ENCODE measurements at regions not wholly inside any gene's neighbourhood (a gene's known extent, or its start where the extent isn't known, plus 50 kb on each side); places are given as distances from the start of the nearest gene placed in this dataset.
"Not testable (repeated sequence)": the region's sequence is repeated elsewhere in the genome, so short reads cannot be mapped to it uniquely, and the experiment has no call there.

DNA sequence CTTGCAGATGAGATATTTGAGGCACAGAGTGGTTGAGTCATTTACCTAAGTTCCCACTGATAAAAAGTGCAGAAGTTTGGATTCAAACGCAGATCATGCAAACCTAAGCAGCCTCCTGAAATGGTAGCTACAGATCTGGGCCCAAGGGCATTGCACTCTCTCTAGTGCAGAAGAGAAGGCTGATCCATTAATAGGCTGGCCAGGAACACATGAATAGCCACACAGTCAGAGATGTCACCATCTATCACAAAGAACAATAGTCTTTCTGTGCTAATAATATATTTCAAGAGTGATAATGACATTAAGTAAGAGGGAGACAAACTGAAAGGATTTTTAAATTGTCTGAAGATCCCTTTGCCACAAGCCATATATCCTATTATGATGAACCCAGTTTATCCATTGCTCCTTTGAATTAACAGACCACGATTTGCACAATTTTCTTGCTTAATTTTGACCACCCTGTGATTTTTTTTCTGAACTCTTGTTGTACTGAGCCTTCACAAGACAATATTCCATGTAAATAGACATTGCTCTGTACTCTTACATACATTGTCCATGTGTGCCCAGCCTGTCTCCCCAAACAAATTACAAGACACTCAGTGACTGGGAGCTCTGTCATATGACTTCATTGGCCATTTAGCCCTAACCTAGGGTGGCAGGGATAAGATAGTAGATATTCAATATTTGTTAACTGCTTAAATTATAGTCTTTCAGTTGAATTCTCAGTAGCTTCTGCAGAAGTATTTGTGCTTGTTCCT lies 112.4 kb upstream of the RBPJ start:
- no peak for DNase-seq (ENCODE audit: low read depth in 2 of 2)

DNA sequence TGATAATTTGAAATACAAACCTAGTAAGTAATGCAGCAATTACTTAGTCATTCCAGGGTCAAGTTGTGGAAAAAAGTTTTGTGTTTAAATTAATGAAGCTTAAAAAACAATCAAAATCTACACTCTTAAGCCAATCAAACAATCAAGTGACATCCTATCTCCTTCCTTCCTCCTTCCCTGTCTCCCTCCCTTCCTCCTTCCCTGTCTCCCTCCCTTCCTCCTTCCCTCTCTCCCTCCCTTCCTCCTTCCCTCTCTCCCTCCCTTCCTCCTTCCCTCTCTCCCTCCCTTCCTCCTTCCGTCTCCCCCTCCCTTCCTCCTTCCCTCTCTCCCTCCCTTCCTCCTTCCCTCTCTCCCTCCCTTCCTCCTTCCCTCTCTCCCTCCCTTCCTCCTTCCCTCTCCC lies 111.4 kb upstream of the RBPJ start:
- DNase-seq (ENCODE audit: low read depth in 2 of 2) = not testable (repeated sequence)

- no peak for DNase-seq (ENCODE audit: low read depth in 2 of 2)
Measured at GRCh38 chr4:26212528-26212927, 108.3 kb upstream of the RBPJ start.

DNA sequence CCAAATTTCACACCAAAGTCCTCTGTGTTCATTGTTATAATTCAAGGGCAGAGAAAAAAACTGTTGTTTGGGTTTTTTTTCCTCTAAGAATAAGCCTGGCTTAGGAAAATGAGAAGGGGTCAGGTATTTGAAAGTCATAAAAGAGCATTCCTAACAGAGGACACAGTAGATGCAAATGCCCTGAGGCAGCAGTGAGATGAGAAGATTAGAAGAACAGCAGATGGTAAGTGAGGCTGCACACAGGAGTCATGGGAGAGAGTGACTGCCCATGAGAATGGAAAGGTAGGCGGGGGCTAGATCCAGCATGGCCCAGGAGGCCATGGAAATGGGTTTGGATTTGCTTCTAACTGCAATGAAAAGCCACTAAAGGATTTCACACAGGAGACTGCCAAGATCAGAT lies 107.5 kb upstream of the RBPJ start:
- no peak for DNase-seq (ENCODE audit: low read depth in 2 of 2)

DNA sequence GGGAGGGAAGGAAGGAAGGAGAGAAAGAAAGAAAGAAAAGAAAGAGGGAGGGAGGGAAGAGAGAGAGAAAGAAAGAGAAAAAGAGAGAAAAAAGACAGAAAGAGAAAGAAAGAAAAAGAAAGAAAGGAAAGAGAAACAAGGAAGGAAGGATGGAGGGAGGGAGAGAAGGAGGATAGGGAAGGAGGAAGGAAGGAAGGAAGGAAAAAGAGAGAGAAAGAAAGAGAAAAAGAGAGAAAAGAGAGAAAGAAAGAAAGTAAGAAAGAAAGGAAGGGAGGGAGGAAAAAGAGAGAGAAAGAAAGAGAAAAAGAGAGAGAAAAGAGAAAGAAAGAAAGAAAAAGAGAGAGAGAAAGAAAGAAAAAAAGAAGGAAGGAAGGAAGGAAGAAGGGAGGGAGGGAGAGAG lies 105.8 kb upstream of the RBPJ start:
- no peak for DNase-seq (ENCODE audit: low read depth in 2 of 2)

DNA sequence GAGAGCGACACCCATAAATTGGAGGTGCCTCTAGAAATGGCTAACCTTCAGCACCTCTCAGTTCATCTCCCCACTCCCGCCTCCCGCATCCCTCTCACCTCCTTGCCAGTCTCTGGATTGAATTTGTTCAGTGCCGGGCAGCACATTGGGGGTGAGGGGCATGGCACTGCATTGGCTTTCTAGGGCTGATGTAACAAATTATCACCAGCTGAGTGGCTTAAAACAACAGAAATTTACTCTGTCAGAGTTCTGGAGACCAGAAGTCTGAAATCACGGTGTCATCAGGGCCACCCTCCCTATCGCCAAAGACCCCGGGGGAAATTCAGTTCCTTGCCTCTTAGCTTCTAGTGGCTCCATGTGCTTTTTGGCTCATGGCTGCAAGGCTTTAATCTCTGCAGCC lies 105.1 kb upstream of the RBPJ start:
- DNase-seq (ENCODE audit: low read depth in 2 of 2) = no peak

DNA sequence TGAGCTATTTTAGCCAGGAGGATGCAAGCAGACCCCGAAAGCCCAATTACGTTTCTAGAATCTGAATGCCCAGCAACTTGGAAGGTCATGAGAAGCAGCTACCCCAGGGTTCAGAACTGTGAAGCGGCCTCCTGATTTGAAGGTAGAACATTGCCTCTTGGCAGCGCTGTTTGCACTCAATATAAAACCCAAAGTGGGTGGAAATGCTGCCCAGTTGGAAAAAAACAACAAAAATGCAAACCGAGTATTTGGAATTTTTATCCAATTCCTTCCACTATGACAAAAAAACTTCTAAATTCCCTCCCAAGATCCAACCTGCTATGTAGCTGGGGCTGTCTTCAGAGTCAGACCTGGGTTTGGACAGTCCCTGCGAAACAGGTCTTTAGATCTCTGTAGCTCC lies 103.3 kb upstream of the RBPJ start:
- DNase-seq (ENCODE audit: low read depth in 2 of 2) = no peak

GRCh38 chr4:26217961-26218676 lies 102.7 kb upstream of the RBPJ start:
- no peak for DNase-seq (ENCODE audit: low read depth in 2 of 2)

- no peak for DNase-seq (ENCODE audit: low read depth in 2 of 2)
Measured at GRCh38 chr4:26218677-26219605, 101.9 kb upstream of the RBPJ start.

DNA sequence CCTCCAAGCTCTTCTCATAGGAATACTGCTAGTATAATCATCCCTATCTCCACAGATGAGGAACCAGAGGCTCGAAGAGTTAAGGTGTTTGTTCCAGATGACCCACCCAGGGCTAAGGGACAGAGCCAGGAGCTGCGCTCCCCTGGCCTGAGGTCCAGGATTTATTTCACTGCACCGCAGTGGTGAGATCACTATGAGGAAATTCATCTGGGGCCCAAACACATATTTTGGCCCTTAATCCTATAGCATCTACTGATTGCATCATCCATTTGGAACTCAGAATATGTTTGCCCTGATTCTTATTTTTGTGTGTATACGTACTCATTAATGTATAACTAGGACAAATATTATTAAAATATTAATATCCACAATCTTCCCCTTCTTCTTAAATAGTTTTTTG lies 100.1 kb upstream of the RBPJ start:
- DNase-seq (ENCODE audit: low read depth in 2 of 2) = no peak

DNA sequence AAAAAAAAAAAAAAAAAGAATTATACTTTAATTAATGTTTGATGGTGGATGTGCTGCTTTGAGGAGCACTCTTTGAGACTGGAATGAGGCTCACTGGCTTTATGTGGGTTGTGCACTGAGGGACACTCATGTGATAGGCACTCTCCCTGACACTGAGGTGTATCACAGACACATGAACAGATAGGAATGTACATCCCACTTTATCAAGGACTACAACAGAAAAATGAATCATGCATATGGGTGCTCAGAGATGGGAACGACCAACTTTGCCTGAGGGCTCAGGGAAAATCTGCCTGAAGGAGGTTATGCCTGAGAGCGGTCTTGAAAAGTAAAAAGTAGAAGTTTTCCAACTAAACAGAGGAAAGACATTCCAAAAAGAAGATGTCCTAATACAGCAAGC lies 97.7 kb upstream of the RBPJ start:
- DNase-seq (ENCODE audit: low read depth in 2 of 2) = no peak

DNA sequence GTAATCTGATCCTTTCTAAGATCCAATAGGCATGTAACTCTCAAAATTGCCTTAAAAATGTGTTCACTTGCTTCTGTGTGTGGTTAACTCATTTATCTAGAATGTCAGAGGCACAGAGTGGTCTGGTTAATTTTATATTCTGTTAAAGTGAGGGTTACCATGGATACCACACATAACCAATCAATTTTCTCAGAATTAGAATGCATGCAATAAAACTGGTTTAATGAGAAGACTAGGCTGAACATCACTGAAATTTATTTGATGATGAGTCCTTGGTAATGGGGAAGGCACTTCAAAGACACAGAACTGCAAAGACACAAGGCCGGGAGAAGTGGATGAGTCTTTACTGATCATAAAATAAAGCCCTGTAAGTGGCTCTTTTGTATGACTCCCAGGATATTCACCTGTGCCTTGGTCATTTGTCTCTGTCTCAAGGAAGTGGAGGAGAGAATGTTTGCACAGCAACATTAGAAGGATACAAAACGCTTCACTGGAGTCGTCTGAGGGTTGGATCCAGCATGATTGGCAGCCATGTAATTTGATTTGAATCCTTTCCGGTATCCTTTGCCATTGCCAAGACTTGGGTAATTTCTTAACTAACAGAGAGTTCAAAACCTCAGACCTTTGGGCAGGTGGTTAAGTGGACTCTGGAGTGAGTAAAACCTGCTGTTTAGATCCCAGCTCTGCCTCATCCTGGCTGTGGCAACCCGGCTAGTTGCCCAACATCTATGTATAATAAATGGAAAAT lies 94.0 kb upstream of the RBPJ start:
- no peak for DNase-seq (ENCODE audit: low read depth in 2 of 2)

GRCh38 chr4:26227601-26228229 lies 93.1 kb upstream of the RBPJ start:
- no peak for DNase-seq (ENCODE audit: low read depth in 2 of 2)

- DNase-seq (ENCODE audit: low read depth in 2 of 2) = no peak
Measured at GRCh38 chr4:26228883-26229282, 91.9 kb upstream of the RBPJ start.

DNA sequence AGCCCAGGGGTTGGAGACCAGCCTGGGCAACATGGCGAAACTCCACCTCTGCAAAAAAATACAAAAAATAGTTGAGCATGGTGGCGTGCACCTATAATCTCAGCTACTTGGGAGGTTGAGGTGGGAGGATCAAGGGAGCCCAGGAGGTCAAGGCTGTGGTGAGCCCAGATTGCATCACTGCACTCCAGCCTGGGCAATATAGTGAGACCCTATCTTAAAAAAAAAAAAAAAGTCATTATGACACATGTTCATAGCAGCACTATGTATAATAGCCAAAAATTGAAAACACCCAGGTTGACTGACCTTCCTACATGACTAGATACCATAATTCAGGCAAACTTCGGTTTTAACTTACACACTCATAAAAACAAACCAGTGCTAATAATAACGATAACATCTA lies 90.8 kb upstream of the RBPJ start:
- no peak for DNase-seq (ENCODE audit: low read depth in 2 of 2)

GRCh38 chr4:26233350-26233749 lies 87.5 kb upstream of the RBPJ start:
- DNase-seq (ENCODE audit: low read depth in 2 of 2) = no peak

- no peak for DNase-seq (ENCODE audit: low read depth in 2 of 2)
Measured at GRCh38 chr4:26235500-26235899, 85.3 kb upstream of the RBPJ start.

DNA sequence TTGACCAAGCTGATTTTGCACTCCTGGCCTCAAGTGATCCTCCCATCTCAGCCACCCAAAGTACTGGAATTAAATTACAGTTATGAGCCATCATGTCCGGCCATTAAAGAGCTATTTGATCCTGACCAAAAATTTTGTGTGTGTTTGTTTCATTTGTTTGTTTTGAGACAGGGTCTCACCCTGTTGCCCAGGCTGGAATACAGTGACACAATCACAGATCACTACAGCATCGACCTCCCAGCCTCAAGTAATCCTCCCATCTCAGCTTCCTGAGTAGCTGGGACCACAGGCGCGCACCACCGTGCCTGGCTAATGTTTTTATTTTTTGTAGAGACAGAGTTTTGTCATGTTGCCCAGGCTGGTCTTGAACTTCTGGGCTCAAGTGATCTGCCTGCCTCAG lies 82.9 kb upstream of the RBPJ start:
- DNase-seq (ENCODE audit: low read depth in 2 of 2) = no peak

DNA sequence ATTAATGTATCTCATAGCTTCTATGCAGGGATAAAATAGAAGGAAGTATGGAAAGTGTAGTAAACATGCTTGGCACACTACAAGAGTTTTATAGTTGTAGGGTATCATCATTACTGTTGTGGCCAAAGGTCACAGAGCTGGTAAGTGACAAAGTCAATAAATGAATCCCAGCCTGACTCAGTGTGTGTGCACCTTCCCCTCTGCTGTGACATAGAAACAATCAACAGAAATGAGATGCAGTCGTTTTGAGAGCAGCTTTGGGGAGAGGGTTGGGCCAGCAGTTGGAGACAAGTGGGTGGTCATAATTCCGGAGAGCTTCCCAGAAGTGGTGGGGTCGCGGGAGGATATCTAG lies 82.4 kb upstream of the RBPJ start:
- DNase-seq (ENCODE audit: low read depth in 2 of 2) = no peak

- no peak for DNase-seq (ENCODE audit: low read depth in 2 of 2)
Measured at GRCh38 chr4:26238778-26239679, 81.8 kb upstream of the RBPJ start.

All from stimulated activated CD4-positive, alpha-beta T cell treated with anti-CD3 and anti-CD28 coated beads, Interleukin-4, amount 100 ng/mL, for 48 hours (primary cell).